Uterus (tissue), 2 donors: ENCODE measurements at regions not wholly inside any gene's neighbourhood (a gene's known extent, or its start where the extent isn't known, plus 50 kb on each side); places are given as distances from the start of the nearest gene placed in this dataset.

Experiments
- CTCF ChIP-seq, 4 experiments: fragments of 200-600 bp in 2 of 4; fragments of 450-650 bp in 2 of 4; sonication (generic) in 2 of 4; IDR thresholded peaks; one replicate each; pipeline ENCODE4 v1.5.1; 2016 to 2019; ENCODE audit warnings: antibody characterized with exemption in 4 of 4, mild to moderate bottlenecking in 2 of 4, moderate library complexity in 1 of 4
- POLR2A ChIP-seq, 2 donors: fragments of 450-650 bp; IDR thresholded peaks; one replicate each; pipeline ENCODE4 v1.6.1; 2016; ENCODE audit warnings: antibody characterized with exemption in 2 of 2, mild to moderate bottlenecking in 1 of 2, moderate library complexity in 1 of 2

- no peak for TF ChIP-seq CTCF (IDR thresholded peaks at IDR 0.05)
- no peak for TF ChIP-seq POLR2A (IDR thresholded peaks at IDR 0.05)
These were observed 763.9 kb downstream of the DOK5 start for GRCh38 chr20:55239269-55239668.
